HUES64 (cell line): ENCODE measurements at regions not wholly inside any gene's neighbourhood (a gene's known extent, or its start where the extent isn't known, plus 50 kb on each side); places are given as distances from the start of the nearest gene placed in this dataset.

Experiments
- H3K27ac ChIP-seq: 2 replicates; pipeline ENCODE4 v1.7.0; 2013; ENCODE audit warnings: low read depth, low read length, inconsistent platforms
- H3K27me3 ChIP-seq: 2 replicates; pipeline ENCODE4 v1.6.1; 2013; ENCODE audit warnings: mild to moderate bottlenecking, low read length; ENCODE audit not compliant: insufficient read depth
- H3K36me3 ChIP-seq: 2 replicates; pipeline ENCODE4 v1.6.1; 2013; ENCODE audit warnings: mild to moderate bottlenecking, low read length; ENCODE audit not compliant: insufficient read depth
- H3K4me1 ChIP-seq: 2 replicates; pipeline ENCODE4 v1.6.1; 2013; ENCODE audit warnings: mild to moderate bottlenecking, low read length, moderate library complexity; ENCODE audit not compliant: insufficient read depth
- H3K4me3 ChIP-seq: 2 replicates; pipeline ENCODE4 v1.5.1; 2013; ENCODE audit warnings: mild to moderate bottlenecking, low read length, moderate library complexity
- H3K9ac ChIP-seq: 2 replicates; pipeline ENCODE4 v1.6.1; 2013; ENCODE audit warnings: mild to moderate bottlenecking, low read depth, low read length
- H3K9me3 ChIP-seq: 2 replicates; pipeline ENCODE4 v1.6.1; 2013; ENCODE audit warnings: low read depth, low read length; ENCODE audit not compliant: insufficient read depth
- WGBS: fragments of 150-250, 120-280 bp; methylation state at CpG from one replicate; pipeline ENCODE4 v1.1.7; 2013; ENCODE audit warnings: missing lambda C conversion rate; 5-methylcytosine and 5-hydroxymethylcytosine counted together

- Histone ChIP-seq H3K27me3 (no peaks in the 10 kb centered on the region), H3K36me3 (no peaks in the 10 kb centered on the region), H3K9ac (no peak overlapping the region), H3K4me3 (no peak overlapping the region), H3K4me1 (peaks cover 9% of the 10 kb centered on the region; the same call in 1 of the 2 replicates), H3K9me3 (no peaks in the 10 kb centered on the region), H3K27ac (no peak overlapping the region)
- 51% methylated on average over 3 of the region's 3 CpGs for WGBS
Observed at GRCh38 chr12:24605466-24605865, 343.4 kb downstream of the BCAT1 start.

GRCh38 chr12:24603371-24603770, 345.5 kb downstream of the BCAT1 start:
- H3K4me3 ChIP-seq: no peak overlapping the region
- H3K9me3 ChIP-seq: no peaks in the 10 kb centered on the region
- no peak overlapping the region for H3K9ac ChIP-seq
- no peaks in the 10 kb centered on the region for H3K36me3 ChIP-seq
- peaks cover 9% of the 10 kb centered on the region; the same call in 1 of the 2 replicates for H3K4me1 ChIP-seq
- WGBS: 21% methylated on average over 3 of the region's 3 CpGs
- H3K27me3 ChIP-seq: no peaks in the 10 kb centered on the region
- no peak overlapping the region; the same call in 1 of the 2 replicates for H3K27ac ChIP-seq

- 85% methylated on average over 1 of the region's 1 CpG for WGBS
- Histone ChIP-seq H3K4me1 (peaks cover 9% of the 10 kb centered on the region; the same call in 1 of the 2 replicates), H3K36me3 (no peaks in the 10 kb centered on the region), H3K4me3 (no peak overlapping the region), H3K9me3 (no peaks in the 10 kb centered on the region), H3K27me3 (no peaks in the 10 kb centered on the region), H3K9ac (no peak overlapping the region), H3K27ac (no peak overlapping the region)
Observed at GRCh38 chr12:24600996-24601395, 347.9 kb downstream of the BCAT1 start.

GRCh38 chr12:24600551-24600950, 348.4 kb downstream of the BCAT1 start:
- Histone ChIP-seq H3K9ac (no peak overlapping the region), H3K4me3 (no peak overlapping the region), H3K9me3 (no peaks in the 10 kb centered on the region), H3K27me3 (no peaks in the 10 kb centered on the region), H3K4me1 (peaks cover 9% of the 10 kb centered on the region; the same call in 1 of the 2 replicates), H3K36me3 (no peaks in the 10 kb centered on the region), H3K27ac (no peak overlapping the region)
- WGBS: 96% methylated on average over 4 of the region's 4 CpGs

- Histone ChIP-seq H3K9ac (no peak overlapping the region), H3K4me1 (peaks cover 9% of the 10 kb centered on the region; the same call in 1 of the 2 replicates)
- WGBS: 93% methylated on average over 5 of the region's 5 CpGs
Observed at GRCh38 chr12:24599736-24600135, 349.2 kb downstream of the BCAT1 start.

GRCh38 chr12:24597580-24597979, 351.3 kb downstream of the BCAT1 start:
- H3K36me3 ChIP-seq: no peaks in the 10 kb centered on the region
- no peaks in the 10 kb centered on the region for H3K9me3 ChIP-seq
- WGBS: 100% methylated on average over 3 of the region's 3 CpGs
- no peak overlapping the region for H3K4me3 ChIP-seq
- no peaks in the 10 kb centered on the region for H3K4me1 ChIP-seq
- no peak overlapping the region for H3K27ac ChIP-seq
- H3K27me3 ChIP-seq: no peaks in the 10 kb centered on the region
- no peak overlapping the region for H3K9ac ChIP-seq

More at GRCh38 chr12:24599736-24600135, 349.2 kb downstream of the BCAT1 start:
- Histone ChIP-seq H3K9me3 (no peaks in the 10 kb centered on the region), H3K27me3 (no peaks in the 10 kb centered on the region), H3K4me3 (no peak overlapping the region), H3K27ac (no peak overlapping the region), H3K36me3 (no peaks in the 10 kb centered on the region)

- Histone ChIP-seq H3K27ac (no peak overlapping the region), H3K9ac (no peak overlapping the region), H3K4me3 (no peak overlapping the region), H3K36me3 (no peaks in the 10 kb centered on the region), H3K9me3 (no peaks in the 10 kb centered on the region), H3K4me1 (peaks cover 2% of the 10 kb centered on the region), H3K27me3 (no peaks in the 10 kb centered on the region)
- 100% methylated on average over 1 of the region's 2 CpGs for WGBS
Observed at GRCh38 chr12:24596768-24597388, 352.0 kb downstream of the BCAT1 start.

GRCh38 chr12:24595652-24596235, 353.2 kb downstream of the BCAT1 start:
- Histone ChIP-seq H3K36me3 (no peaks in the 10 kb centered on the region), H3K4me3 (no peak overlapping the region), H3K27me3 (no peaks in the 10 kb centered on the region), H3K9ac (no peak overlapping the region), H3K4me1 (peaks cover 14% of the 10 kb centered on the region), H3K27ac (no peak overlapping the region), H3K9me3 (no peaks in the 10 kb centered on the region)
- WGBS: 63% methylated on average over 2 of the region's 3 CpGs

GRCh38 chr12:24591715-24592440, 357.0 kb downstream of the BCAT1 start:
- no CpG with 5 or more reads among the region's 1 CpG for WGBS
- H3K9me3 ChIP-seq: no peaks in the 10 kb centered on the region
- peaks cover 18% of the 10 kb centered on the region for H3K4me1 ChIP-seq
- no peak overlapping the region for H3K4me3 ChIP-seq
- no peak overlapping the region for H3K27ac ChIP-seq
- H3K36me3 ChIP-seq: no peaks in the 10 kb centered on the region
- H3K27me3 ChIP-seq: no peaks in the 10 kb centered on the region
- H3K9ac ChIP-seq: no peak overlapping the region

GRCh38 chr12:24591079-24591626, 357.7 kb downstream of the BCAT1 start:
- H3K27me3 ChIP-seq: no peaks in the 10 kb centered on the region
- H3K4me1 ChIP-seq: peaks cover 18% of the 10 kb centered on the region
- H3K4me3 ChIP-seq: no peak overlapping the region
- no peaks in the 10 kb centered on the region for H3K9me3 ChIP-seq
- peak overlapping the region; percentile 53; the same call in 1 of the 2 replicates for H3K27ac ChIP-seq
- 53% methylated on average over 4 of the region's 4 CpGs for WGBS
- H3K36me3 ChIP-seq: no peaks in the 10 kb centered on the region
- peak overlapping the region; percentile 28; the same call in 1 of the 2 replicates for H3K9ac ChIP-seq

- H3K4me1 ChIP-seq: peaks cover 10% of the 10 kb centered on the region
- no peak overlapping the region for H3K9ac ChIP-seq
- no peaks in the 10 kb centered on the region for H3K9me3 ChIP-seq
- H3K27ac ChIP-seq: no peak overlapping the region
- H3K36me3 ChIP-seq: no peaks in the 10 kb centered on the region
- WGBS: 100% methylated on average over 2 of the region's 2 CpGs
- no peaks in the 10 kb centered on the region for H3K27me3 ChIP-seq
- no peak overlapping the region for H3K4me3 ChIP-seq
Observed at GRCh38 chr12:24586293-24586692, 362.6 kb downstream of the BCAT1 start.
